ENCODE measurements at regions not wholly inside any gene's neighbourhood (a gene's known extent, or its start where the extent isn't known, plus 50 kb on each side); places are given as distances from the start of the nearest gene placed in this dataset.

DNA sequence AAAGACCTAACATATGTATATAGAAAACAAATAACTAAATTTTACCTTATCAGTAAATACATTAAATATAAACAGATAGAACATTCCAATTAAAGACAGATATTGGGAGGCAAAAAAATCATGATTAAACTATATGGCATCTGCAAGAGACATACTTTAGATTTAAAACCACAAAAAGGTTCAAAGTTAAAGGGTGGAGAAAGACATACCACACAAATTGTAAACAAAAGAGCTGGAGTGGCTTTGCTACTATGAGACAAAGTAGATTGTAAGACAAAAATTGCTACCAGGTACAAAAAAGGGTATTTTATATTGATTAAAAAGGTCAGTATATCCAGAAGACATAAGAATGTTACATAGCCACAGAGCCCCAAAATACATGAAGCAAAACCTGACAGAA is 200.2 kb downstream of the KCNRG start:
- ChIA-PET POLR2A (no interaction called here), CTCF (no interaction called here)
- DNase-seq, result no peak
- no peak overlapping the region for H3K4me3 ChIP-seq (ENCODE audit: control insufficient read depth in 1 of 2, extremely low read depth in 1 of 2, low read length in 1 of 2)
- H3K36me3 ChIP-seq (ENCODE audit: control insufficient read depth in 2 of 2, extremely low read depth in 1 of 2, insufficient read depth in 1 of 2, low read length in 1 of 2), result no peaks in the 10 kb centered on the region
- Mint-ChIP-seq H3K4me3 (no peak overlapping the region), H3K27me3 (no peaks in the 10 kb centered on the region), H3K9me3 (peaks cover 0 to 29% (median 16%) of the 10 kb centered on the region in 3 donors), H3K27ac (no peak overlapping the region), H3K36me3 (peaks cover 8% of the 10 kb centered on the region), H3K4me1 (peaks cover 14 to 28% (median 24%) of the 10 kb centered on the region in 3 donors)
- H3K9me3 ChIP-seq, result peaks cover 7% of the 10 kb centered on the region
- H3K4me1 ChIP-seq (ENCODE audit: control insufficient read depth in 1 of 2, extremely low read depth in 1 of 2, insufficient read depth in 2 of 2, low read length in 2 of 2), result peaks cover 0 to 17% of the 10 kb centered on the region in 2 experiments
- ATAC-seq (replicated peaks in 1 of 4), result no peak
- H3K27ac ChIP-seq (ENCODE audit: low read length), result no peak overlapping the region
- H3K27me3 ChIP-seq (replicated peaks in 1 of 2; ENCODE audit: control insufficient read depth in 2 of 2, extremely low read depth in 1 of 2, insufficient read depth in 2 of 2, low read length in 1 of 2), result no peaks in the 10 kb centered on the region

DNA sequence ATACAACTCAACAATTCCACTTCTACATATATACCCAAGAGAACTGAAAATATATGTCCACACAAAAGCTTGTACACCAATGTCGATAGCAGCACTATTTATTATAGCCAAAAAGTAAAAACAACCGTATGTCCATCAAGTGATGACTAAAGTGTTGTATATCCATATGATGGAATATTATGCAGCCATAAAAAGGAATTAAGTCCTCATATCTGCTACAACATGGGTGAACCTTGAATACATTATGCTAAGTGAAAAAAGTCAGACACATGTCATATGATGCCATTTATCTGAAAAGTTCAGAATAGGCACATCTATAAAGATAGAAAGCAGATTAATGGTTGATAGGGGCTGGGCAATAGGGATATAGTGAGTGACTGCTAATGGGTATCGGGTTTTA is 204.5 kb downstream of the KCNRG start:
- no peaks in the 10 kb centered on the region for H3K36me3 ChIP-seq (ENCODE audit: control insufficient read depth in 2 of 2, extremely low read depth in 1 of 2, insufficient read depth in 1 of 2, low read length in 1 of 2)
- no peak overlapping the region for H3K4me3 ChIP-seq (ENCODE audit: control insufficient read depth in 1 of 2, extremely low read depth in 1 of 2, low read length in 1 of 2)
- H3K27me3 ChIP-seq (replicated peaks in 1 of 2; ENCODE audit: control insufficient read depth in 2 of 2, extremely low read depth in 1 of 2, insufficient read depth in 2 of 2, low read length in 1 of 2), result peaks cover 0 to 4% of the 10 kb centered on the region in 2 experiments
- no peak for DNase-seq
- H3K27me3 Mint-ChIP-seq, result no peaks in the 10 kb centered on the region
- POLR2A ChIA-PET, result no interaction called here
- peaks cover 21 to 50% (median 25%) of the 10 kb centered on the region in 3 donors for H3K4me1 Mint-ChIP-seq
- peaks cover 3% of the 10 kb centered on the region for H3K36me3 Mint-ChIP-seq
- peaks cover 0 to 11% (median 10%) of the 10 kb centered on the region in 3 donors for H3K9me3 Mint-ChIP-seq
- ATAC-seq (replicated peaks in 1 of 4), result no peak
- H3K27ac Mint-ChIP-seq, result no peak overlapping the region
- CTCF ChIA-PET, result no interaction called here
- no CpG with 5 or more reads among the region's 3 CpGs for WGBS (ENCODE audit: insufficient coverage)
- peaks cover 9 to 15% of the 10 kb centered on the region in 2 experiments for H3K4me1 ChIP-seq (ENCODE audit: control insufficient read depth in 1 of 2, extremely low read depth in 1 of 2, insufficient read depth in 2 of 2, low read length in 2 of 2)
- H3K4me3 Mint-ChIP-seq, result no peak overlapping the region
- H3K27ac ChIP-seq (ENCODE audit: low read length), result no peak overlapping the region
- H3K9me3 ChIP-seq, result no peaks in the 10 kb centered on the region

DNA sequence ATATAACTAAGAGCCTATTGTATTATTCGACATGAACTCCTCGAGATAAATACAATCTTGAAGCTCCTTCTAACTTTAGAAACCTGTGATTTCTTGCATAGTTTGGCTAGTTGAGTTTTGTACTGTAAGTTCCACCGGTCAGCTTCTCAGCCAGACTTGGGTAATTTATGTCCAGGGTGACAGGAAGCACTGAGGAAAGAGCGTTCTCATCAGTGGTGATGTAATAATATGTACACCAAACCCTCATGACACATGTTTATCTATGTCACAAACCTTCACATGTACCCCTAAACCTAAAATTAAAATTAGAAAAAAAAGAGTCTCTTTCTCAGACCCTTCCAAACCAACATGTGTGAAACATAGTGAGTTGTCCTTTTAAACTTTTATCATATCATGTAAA is 205.7 kb downstream of the KCNRG start:
- Mint-ChIP-seq H3K27me3 (no peaks in the 10 kb centered on the region), H3K27ac (no peak overlapping the region), H3K36me3 (peaks cover 3% of the 10 kb centered on the region), H3K4me3 (no peak overlapping the region), H3K9me3 (peaks cover 0 to 11% (median 9%) of the 10 kb centered on the region in 3 donors), H3K4me1 (peaks cover 13 to 46% (median 14%) of the 10 kb centered on the region in 3 donors)
- ChIA-PET POLR2A (no interaction called here), CTCF (interaction anchor here in 1 of 2 donors (0.6 kb wide), 1 partner anchor 109 kb away, joined by 3 read pairs; no protein-coding TSS in a partner anchor)
- no peak overlapping the region for H3K4me3 ChIP-seq (ENCODE audit: control insufficient read depth in 1 of 2, extremely low read depth in 1 of 2, low read length in 1 of 2)
- no peak for ATAC-seq (replicated peaks in 1 of 4)
- no peak overlapping the region for H3K27ac ChIP-seq (ENCODE audit: low read length)
- no peaks in the 10 kb centered on the region for H3K36me3 ChIP-seq (ENCODE audit: control insufficient read depth in 2 of 2, extremely low read depth in 1 of 2, insufficient read depth in 1 of 2, low read length in 1 of 2)
- DNase-seq, result no peak
- H3K4me1 ChIP-seq (ENCODE audit: control insufficient read depth in 1 of 2, extremely low read depth in 1 of 2, insufficient read depth in 2 of 2, low read length in 2 of 2), result peaks cover 3 to 9% of the 10 kb centered on the region in 2 experiments
- WGBS (ENCODE audit: insufficient coverage), result no CpG with 5 or more reads among the region's 4 CpGs
- H3K9me3 ChIP-seq, result no peaks in the 10 kb centered on the region
- H3K27me3 ChIP-seq (replicated peaks in 1 of 2; ENCODE audit: control insufficient read depth in 2 of 2, extremely low read depth in 1 of 2, insufficient read depth in 2 of 2, low read length in 1 of 2), result peaks cover 0 to 4% of the 10 kb centered on the region in 2 experiments

DNA sequence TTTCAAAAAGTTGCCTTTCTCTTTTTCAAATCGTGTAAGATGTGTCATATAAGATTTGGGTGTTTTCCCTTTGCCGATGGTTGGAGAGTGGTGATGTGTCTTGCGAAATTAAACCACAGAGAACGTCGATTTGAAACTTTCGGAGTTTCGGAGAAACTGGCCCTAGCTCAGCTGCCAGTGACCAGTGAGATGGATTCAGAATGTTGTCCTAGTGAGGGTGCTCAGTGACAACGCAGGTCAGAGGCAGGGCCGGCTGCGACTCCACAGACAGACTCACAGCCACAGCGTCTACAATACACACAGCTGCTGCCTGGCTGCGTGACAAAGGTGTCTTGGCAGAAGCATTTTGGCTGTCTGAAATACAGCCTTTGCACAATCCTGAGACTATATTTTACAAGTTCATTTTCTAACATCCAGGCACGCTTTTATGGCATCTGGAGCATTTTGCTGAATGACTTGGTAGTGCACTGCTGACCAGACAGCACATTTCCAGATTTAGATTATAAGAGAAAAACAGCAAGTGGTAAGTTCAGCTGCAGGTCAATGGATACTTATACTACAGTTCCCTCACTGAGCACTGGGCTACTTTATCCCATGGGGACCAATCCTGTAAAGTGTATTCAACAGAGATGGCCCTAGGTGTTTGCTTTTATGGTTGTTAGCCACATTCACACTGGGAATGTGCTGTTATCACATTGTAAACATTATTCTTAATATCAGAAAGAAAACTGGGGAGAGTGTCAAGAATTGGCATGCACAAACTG is 207.5 kb downstream of the KCNRG start:
- POLR2A ChIA-PET, result interaction anchor here in 1 of 2 donors (0.6 kb wide), 1 partner anchor 164 kb away, joined by 8 read pairs; no protein-coding TSS in a partner anchor
- WGBS (ENCODE audit: insufficient coverage), result 46% methylated on average over 10 of the region's 13 CpGs
- H3K9me3 Mint-ChIP-seq, result no peaks in the 10 kb centered on the region
- Histone ChIP-seq H3K4me1 (ENCODE audit: control insufficient read depth in 1 of 2, extremely low read depth in 1 of 2, insufficient read depth in 2 of 2, low read length in 2 of 2) (peaks cover 0 to 9% of the 10 kb centered on the region in 2 experiments), H3K9me3 (no peaks in the 10 kb centered on the region), H3K27me3 (replicated peaks in 1 of 2; ENCODE audit: control insufficient read depth in 2 of 2, extremely low read depth in 1 of 2, insufficient read depth in 2 of 2, low read length in 1 of 2) (peaks cover 0 to 4% of the 10 kb centered on the region in 2 experiments), H3K4me3 (ENCODE audit: control insufficient read depth in 1 of 2, extremely low read depth in 1 of 2, low read length in 1 of 2) (no peak overlapping the region), H3K27ac (ENCODE audit: low read length) (peak overlapping the region; percentile 9), H3K36me3 (ENCODE audit: control insufficient read depth in 2 of 2, extremely low read depth in 1 of 2, insufficient read depth in 1 of 2, low read length in 1 of 2) (no peaks in the 10 kb centered on the region)
- H3K4me3 Mint-ChIP-seq, result peak overlapping the region; percentile 4 to 47 (median 38)
- ATAC-seq (replicated peaks in 1 of 4) (peak in 2 of 4 experiments; percentile 27 to 60), DNase-seq (peak in 11 of 35 experiments; percentile 5 to 48 (median 10))
- H3K36me3 Mint-ChIP-seq, result peaks cover 3% of the 10 kb centered on the region
- H3K27me3 Mint-ChIP-seq, result no peaks in the 10 kb centered on the region
- H3K27ac Mint-ChIP-seq, result peak overlapping the region; percentile 36 to 47
- H3K4me1 Mint-ChIP-seq, result peaks cover 9 to 54% (median 21%) of the 10 kb centered on the region in 3 donors
- CTCF ChIA-PET, result interaction anchor here (0.6 to 0.8 kb wide), 3 partner anchors 13 to 231 kb away, joined by 3 to 6 read pairs (median 3); no protein-coding TSS in a partner anchor

DNA sequence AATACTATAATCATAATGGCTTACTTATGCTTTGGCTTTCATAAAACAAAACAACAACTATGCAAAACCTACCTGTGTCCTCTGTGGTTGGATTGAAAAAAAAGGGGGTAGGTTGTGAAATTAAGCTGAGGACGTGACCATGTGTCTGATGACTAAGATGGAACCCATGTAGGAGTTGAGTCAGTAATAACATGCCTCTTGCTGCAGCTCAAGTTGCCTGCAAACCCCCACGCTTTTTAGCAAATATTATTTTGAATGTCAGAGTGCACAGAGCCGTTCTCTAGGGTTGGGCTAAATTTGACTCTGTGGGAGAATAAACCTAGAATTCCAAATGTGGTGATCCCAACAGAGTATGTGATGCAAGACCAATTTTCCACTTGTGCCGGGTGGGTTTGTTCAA is 209.3 kb downstream of the KCNRG start:
- ChIA-PET POLR2A (interaction anchor here in 1 of 2 donors (0.6 kb wide), 1 partner anchor 58 kb away, joined by 3 read pairs; no protein-coding TSS in a partner anchor), CTCF (interaction anchor here in 1 of 2 donors (1.0 kb wide), 1 partner anchor 12 kb away, joined by 4 read pairs; no protein-coding TSS in a partner anchor)
- Histone ChIP-seq H3K36me3 (ENCODE audit: control insufficient read depth in 2 of 2, extremely low read depth in 1 of 2, insufficient read depth in 1 of 2, low read length in 1 of 2) (no peaks in the 10 kb centered on the region), H3K27ac (ENCODE audit: low read length) (no peak overlapping the region), H3K4me3 (ENCODE audit: control insufficient read depth in 1 of 2, extremely low read depth in 1 of 2, low read length in 1 of 2) (no peak overlapping the region), H3K4me1 (ENCODE audit: control insufficient read depth in 1 of 2, extremely low read depth in 1 of 2, insufficient read depth in 2 of 2, low read length in 2 of 2) (peaks cover 0 to 9% of the 10 kb centered on the region in 2 experiments), H3K27me3 (replicated peaks in 1 of 2; ENCODE audit: control insufficient read depth in 2 of 2, extremely low read depth in 1 of 2, insufficient read depth in 2 of 2, low read length in 1 of 2) (peaks cover 0 to 4% of the 10 kb centered on the region in 2 experiments), H3K9me3 (no peaks in the 10 kb centered on the region)
- 43% methylated on average over 2 of the region's 4 CpGs for WGBS (ENCODE audit: insufficient coverage)
- no peak for DNase-seq
- Mint-ChIP-seq H3K27ac (no peak overlapping the region), H3K9me3 (no peaks in the 10 kb centered on the region), H3K27me3 (no peaks in the 10 kb centered on the region), H3K4me3 (no peak overlapping the region), H3K4me1 (peaks cover 9 to 58% (median 21%) of the 10 kb centered on the region in 3 donors), H3K36me3 (no peaks in the 10 kb centered on the region)
- ATAC-seq (replicated peaks in 1 of 4), result no peak

DNA sequence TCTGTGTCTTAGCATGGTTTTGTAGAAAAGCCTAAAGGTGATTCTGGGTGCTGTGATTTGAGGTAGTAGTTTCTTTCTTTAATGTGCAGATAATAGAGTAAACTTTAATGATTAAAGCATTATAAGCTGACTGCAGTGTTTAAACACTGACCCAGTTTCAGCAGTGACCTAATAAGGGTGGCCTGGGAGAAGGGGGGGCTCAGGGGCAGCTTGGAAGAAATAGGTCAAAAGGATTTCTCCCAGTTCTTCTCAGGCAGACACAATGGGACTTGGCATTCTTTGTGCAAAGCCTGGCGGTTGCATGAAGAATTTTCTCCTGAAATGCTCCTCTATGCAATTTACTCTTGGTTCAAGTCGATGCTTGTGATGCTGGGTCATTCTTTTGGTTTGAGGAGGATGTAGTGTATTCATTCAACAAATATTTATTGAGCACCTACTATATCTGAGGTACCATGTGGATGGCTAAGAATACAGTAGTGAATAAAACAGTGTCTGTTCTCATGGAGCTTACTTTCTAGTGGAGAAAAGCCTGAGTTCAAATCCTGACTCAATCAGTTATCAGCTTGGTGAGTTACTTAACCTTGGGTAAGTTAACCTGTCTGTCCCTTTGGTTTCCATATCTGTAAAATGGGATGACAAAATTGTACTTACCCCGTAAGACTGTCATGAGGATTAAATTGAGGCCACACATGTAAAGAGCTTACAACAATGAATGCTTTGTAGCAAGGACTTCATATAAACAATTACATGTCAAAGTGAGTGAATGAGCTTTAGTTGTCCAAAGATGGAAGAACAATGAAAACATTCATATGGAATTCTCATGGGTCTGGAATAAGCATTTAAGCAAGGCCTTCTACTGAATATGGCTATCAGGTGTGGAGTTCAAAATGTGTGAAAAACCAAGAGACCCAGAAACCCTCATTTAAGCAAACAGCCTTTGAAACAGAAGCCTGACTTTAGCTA is 210.2 kb downstream of the KCNRG start:
- Mint-ChIP-seq H3K4me3 (no peak overlapping the region), H3K27me3 (no peaks in the 10 kb centered on the region), H3K27ac (no peak overlapping the region), H3K4me1 (peaks cover 17 to 67% (median 28%) of the 10 kb centered on the region in 3 donors), H3K9me3 (no peaks in the 10 kb centered on the region), H3K36me3 (no peaks in the 10 kb centered on the region)
- H3K4me3 ChIP-seq (ENCODE audit: control insufficient read depth in 1 of 2, extremely low read depth in 1 of 2, low read length in 1 of 2), result no peak overlapping the region
- H3K27me3 ChIP-seq (replicated peaks in 1 of 2; ENCODE audit: control insufficient read depth in 2 of 2, extremely low read depth in 1 of 2, insufficient read depth in 2 of 2, low read length in 1 of 2), result peaks cover 0 to 4% of the 10 kb centered on the region in 2 experiments
- ChIA-PET POLR2A (interaction anchor here (0.5 to 0.6 kb wide), 2 partner anchors 9 to 94 kb away, joined by 5 to 10 read pairs; no protein-coding TSS in a partner anchor), CTCF (interaction anchor here in 1 of 2 donors (1.0 to 1.3 kb wide), 2 partner anchors 11 kb away, joined by 3 to 4 read pairs; no protein-coding TSS in a partner anchor)
- H3K27ac ChIP-seq (ENCODE audit: low read length), result no peak overlapping the region
- no CpG with 5 or more reads among the region's 3 CpGs for WGBS (ENCODE audit: insufficient coverage)
- H3K36me3 ChIP-seq (ENCODE audit: control insufficient read depth in 2 of 2, extremely low read depth in 1 of 2, insufficient read depth in 1 of 2, low read length in 1 of 2), result no peaks in the 10 kb centered on the region
- peaks cover 0 to 9% of the 10 kb centered on the region in 2 experiments for H3K4me1 ChIP-seq (ENCODE audit: control insufficient read depth in 1 of 2, extremely low read depth in 1 of 2, insufficient read depth in 2 of 2, low read length in 2 of 2)
- no peaks in the 10 kb centered on the region for H3K9me3 ChIP-seq
- no peak for ATAC-seq (replicated peaks in 1 of 4)
- DNase-seq, result no peak

Data from T-cell (primary cell).